GM19035 (cell line): ENCODE measurements at regions not wholly inside any gene's neighbourhood (a gene's known extent, or its start where the extent isn't known, plus 50 kb on each side); places are given as distances from the start of the nearest gene placed in this dataset.

Experiments used
- ATAC-seq: cut with Tn5 transposase; IDR thresholded peaks from one replicate; pipeline ENCODE4 v1.9.1; 2021; ENCODE audit not compliant: unreplicated experiment

DNA sequence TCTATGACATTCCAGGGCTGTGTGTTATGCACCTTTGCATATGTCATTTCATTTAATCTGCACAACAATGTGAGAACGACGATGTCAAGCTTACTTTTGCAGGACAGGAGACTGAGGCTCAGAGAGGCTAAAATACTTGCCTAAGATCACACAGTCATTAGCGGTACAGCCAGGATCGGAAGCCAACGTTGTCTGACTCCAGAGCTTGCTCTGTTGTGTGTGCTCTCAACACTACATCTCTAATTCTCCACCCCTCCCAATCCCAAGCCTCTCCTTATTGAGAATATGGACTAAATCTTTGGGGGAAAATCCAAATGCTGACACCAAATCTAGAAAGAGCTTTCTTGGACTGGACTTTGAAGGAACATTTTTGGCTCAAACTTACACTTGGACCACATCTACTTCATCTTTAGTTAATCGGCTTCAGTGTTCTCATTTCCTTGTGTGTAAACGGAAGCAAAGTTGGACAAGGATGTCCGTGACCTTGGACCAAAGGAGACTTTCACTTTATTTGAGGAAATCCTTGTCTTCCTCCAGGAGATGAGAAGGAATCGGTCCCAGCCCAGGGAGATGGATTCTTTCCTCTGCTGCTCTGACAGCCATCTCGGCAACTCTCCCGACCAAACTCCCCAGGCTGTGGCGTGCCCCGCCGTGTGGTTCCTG is 242.4 kb downstream of the LPIN1 start:
- no peak for ATAC-seq

DNA sequence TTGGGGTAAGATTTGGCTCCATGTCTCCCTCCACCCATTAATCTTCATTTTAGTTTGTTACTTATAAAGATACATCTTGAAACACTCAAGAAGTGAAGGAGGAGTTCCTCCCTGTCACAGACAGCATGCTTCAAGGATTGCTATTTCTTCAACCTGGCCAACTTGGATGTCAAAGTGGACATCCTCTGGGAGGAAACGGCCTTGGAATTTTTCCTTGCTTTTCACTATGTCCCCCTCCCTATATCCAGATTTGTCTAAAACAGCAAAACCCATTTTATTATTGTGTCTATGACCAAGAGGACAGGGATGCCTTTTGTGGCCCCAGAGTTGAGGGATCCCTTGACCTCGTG is 242.9 kb downstream of the LPIN1 start:
- no peak for ATAC-seq

DNA sequence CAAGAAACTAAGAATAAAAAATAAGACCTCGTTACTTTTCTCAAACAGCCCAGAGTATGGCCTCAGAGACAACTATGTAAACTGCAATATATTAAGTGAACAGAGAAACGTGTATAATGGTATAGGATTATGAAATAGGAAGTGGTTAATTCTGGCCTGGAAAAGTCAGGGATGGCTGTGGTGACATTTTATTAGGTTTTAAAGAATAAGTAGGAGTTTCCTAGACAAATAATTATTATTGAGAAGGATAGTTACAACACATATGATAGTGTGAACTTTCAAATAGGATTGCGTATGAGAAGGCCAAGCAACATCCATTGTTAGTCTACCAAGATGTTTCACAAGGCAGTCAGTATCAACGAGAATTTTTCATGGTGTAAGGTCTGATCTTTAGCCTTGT is 244.1 kb downstream of the LPIN1 start:
- no peak for ATAC-seq

DNA sequence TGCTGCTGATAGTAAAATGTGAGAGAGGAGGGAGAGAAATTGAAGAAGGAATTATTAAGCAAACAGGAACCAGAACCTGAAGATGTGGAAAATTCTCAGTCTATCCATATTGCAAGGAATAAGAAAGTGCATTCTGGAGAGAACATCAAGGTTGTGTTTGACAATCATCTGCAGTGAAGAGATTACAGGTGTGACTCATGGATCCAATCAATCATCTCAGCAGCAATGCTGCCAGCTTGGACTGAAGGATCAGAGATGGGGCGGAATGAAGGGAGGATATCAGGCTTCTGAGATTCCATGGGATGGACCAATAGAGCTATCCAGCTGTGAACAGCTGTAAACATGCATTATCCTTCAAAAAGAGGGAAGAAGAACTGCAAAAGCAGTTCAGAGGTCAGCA is 247.3 kb downstream of the LPIN1 start:
- no peak for ATAC-seq

DNA sequence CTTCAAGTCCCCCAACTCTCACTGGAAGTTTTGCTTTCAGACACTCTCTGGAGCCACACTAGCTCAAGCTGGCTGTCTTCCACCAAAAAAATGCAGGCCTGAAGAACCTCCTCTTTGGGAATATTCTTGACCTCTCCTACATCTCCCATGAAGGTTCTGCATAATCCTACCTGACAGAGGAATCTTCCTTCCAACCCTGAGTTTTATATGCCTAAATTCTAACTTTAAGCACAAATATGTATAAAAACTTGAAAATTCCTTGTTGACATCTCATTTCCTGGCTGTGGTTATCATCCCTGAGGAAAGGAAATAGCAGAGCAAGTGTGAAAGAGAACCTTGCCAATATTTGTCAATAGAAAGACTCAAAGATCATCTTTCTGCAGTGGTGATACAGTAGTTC is 249.0 kb downstream of the LPIN1 start:
- no peak for ATAC-seq

DNA sequence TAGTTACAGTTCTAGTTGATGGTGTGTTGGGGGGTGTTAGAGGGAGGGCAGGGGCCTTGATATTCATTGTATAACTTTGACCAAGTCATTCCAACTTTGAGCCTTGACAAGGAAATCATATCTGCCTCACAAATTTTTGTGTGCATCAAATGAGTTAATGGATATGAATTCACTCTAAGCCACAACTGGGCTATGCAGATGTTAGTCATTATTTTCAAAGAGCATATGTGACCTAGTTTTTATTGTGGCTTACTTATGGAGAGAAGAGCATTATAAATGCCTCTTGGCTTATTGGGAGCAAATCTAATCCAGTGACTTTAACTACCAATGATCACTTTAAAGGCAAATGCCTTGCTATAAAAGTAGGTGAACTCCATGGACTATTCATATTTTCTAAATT is 250.2 kb downstream of the LPIN1 start:
- ATAC-seq = no peak

DNA sequence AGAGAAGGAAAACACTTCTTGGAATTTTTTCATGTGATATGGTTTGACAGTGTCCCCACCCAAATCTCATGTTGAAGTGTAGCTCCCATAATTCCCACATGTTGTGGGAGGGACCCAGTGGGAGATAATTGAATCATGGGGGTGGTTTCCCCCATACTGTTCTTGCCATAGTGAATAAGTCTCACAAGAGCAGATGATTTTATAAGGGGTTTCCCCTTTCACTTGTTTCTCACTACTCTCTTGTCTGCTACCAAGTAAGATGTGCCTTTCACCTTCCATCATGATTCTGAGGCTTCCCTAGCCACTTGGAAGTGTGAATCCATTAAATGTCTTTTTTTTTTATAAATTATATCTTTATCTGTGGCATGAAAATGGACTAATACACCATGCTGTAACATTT is 250.7 kb downstream of the LPIN1 start:
- ATAC-seq = no peak

DNA sequence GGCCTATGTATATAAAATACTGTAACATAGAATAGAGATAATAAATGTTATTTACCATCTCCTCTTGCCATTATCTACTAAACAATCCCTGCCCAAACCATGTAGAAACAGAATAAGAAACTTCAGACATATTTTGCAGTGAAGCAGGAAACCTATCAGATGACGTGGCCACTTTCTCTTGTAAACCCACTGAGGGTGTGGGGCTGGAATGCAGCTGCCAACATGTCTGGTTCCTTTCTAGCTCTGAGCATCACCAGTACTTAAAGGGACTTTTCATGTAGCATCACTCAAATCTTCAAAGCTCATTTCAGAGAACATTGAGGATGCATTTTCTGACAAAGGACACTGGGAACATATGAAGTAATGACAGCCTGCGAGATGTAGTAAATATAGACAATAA is 251.8 kb downstream of the LPIN1 start:
- ATAC-seq = no peak

DNA sequence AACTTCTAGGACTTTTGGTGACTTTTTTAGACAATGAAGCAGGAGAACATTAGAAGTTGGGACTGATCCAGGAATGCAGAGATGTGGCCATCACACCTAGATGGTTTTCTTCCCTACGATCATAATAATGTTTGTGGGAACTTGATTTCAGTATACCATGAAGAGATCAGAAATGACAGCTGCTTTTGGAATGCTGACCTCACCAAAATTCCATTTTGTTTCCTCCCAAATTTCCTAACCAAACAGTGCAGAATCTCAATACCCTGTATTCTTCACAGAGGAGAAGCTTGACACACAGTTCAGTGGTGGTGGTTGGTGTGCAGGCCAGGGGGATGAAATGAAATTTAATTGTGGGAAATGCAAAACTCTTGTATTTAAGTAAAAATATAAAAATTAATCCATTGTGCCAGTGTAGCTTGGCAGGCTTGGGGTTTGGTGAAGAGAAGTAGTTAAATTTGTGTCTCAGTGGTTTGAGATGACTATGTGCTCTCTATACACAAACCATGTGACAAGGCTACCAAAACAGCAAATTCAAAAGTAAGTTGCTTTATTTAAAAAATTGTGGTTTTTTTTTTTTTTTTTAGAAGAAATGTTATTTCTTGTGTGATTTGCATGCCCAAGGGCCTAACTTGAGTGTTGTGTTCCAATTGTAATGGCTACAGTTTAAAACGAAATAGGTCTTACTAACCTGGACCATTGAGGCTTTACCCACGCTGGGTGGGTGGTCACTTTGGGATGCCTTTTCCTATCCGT is 252.4 kb downstream of the LPIN1 start:
- no peak for ATAC-seq

DNA sequence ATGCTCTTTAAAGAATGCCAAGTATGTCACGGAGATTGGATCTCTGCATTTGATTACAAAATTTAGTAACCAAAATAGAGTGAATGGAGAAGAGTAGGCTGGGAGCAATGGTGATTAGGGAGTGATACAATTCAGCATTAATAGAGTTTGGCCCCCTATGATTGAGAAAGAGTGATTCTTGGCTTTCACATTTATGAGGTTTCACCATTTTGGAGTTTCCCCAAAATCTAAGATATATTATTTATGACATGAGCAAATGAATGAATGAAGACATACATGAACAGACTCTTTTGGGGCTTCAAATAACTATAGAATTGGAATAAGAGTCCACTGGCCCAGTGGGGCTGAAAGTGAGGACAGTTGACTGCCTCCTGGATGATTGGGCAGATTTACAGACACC is 255.2 kb downstream of the LPIN1 start:
- no peak for ATAC-seq

DNA sequence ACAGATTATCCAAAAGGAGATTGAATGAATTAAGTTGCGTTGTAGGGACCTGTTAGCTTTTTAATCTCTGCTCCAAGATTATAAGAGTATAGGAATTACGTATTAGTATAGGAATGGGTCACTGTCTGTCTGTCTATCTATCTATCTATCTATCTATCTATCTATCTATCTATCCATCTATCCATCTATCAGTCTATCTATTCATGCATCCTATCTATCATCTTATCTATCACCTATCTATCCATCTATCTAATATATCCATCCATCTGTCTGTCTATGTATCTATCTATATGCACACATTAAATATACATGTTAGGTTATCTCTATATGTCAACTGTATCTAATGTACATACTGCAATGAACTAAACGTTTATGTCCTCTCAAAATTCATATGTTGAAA is 255.8 kb downstream of the LPIN1 start:
- ATAC-seq = no peak

DNA sequence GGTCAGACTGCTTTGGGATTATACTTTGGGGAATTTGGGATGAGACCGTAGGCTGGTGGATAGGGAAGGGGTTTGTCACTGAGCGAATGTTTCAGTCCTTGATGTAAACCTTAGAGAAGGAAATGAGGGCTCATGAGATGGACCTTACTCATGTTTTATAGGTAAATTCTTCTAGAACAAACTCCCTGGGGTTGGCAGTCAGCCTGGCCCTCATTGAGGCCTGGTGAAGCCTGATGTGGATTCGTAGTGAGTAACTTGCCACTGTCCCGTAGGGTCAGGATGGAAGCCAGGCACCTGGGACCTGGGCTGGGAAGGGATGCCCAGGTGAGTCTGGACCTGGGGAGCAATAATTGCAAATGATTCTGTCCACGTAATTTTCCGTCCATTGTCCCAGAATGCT is 258.3 kb downstream of the LPIN1 start:
- ATAC-seq = no peak

DNA sequence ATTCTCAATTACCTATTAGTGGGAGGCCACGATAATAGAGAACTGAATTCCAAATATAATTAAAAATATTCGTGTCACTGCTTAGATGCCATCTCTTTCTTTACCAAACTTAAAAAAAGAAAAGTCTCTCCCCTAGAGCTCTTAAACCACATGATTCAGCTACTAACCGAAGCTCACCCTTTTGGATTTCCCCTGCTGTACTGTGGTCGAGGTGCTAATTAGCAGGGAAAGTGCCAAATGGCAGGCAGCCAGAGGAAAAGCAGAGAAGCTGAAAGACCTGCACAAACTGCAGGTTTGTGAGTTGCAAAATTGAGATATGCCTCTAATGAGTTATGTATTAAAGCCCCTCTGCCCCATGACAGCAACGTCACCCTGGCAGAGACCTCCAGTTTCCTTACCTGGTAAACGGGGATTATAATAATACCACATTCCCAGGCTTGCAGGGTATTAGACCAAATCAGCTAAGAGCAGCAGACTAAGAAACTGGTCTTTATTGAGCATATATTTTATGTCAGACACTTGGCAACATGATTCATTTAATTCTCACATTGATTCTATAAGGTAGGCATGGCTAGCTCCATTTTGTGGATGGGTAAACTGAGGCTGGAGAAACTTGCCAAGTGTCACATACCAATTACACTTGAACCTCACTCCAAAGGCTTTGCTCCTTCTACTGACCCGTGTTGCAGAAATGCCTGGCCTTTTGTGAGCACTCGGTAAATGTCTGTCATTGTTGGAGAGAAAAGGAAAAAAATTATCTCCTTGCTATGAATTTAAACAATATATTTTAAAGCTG is 259.7 kb downstream of the LPIN1 start:
- peak; percentile 83 for ATAC-seq

DNA sequence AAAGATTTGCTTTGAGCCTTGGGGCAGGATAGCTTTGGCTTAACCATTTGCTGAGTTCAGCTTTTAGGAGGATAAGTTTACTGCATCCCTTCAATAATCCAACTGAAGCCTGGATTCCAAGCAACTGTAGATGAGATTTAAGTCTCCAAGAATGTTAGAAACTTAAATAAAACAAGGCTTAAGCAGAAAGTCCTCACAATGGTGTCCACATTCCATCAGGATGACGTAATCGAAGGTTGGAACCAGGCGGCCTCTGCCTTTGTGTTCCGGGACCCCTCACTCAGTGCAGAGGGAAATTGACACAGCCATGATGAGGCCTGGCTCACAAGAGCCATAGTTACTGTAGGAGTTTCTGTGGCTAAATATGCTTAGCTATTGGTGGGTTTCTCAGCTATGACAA is 260.4 kb downstream of the LPIN1 start:
- no peak for ATAC-seq

DNA sequence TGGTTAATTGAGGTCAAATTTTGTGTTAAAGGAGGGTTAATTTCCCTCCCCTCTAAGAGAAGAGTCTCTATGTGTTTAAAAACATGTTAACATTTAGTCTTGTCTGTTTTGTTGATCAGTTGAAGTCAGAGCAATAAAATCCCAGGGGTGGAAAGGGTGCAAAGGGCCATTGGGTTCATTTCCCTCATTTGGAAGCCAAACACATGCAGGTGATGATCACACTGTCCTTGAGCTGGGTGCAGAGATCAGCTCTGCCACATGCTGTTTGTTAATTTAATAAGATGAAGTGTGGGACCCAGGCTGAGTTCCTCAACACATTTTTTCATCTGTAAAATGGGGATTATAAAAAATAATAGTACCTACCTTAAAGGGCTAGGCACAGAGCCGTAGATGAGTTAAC is 260.9 kb downstream of the LPIN1 start:
- no peak for ATAC-seq

DNA sequence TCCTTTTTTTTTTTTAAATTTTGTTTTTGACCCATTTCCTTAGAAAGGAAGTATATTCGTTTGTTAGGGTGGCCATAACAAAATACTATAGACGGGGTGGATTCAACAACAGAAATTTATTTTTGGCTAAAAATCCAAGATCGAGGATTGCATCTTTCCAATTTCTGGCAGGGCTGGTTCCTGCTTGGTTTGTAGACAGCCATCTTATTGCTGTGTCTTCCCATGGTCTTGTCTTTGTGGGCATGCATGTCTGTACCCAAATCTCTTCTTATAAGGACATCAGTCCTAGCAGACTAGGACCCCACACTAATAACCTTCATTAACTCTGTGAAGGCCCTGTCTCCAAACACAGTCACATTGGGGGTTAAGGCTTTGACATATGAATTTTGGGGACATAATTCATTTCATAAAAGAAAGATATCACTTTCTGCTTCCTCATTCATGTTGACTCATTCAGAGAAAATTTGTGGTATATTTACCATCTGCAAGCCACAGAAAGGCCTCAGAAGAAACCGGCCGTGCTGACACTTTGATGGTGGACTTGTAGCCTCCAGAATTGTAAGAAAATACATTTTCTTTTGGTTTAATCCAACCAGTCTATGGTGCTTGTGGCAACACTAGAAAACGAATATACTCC is 262.1 kb downstream of the LPIN1 start:
- peak; percentile 82 for ATAC-seq

DNA sequence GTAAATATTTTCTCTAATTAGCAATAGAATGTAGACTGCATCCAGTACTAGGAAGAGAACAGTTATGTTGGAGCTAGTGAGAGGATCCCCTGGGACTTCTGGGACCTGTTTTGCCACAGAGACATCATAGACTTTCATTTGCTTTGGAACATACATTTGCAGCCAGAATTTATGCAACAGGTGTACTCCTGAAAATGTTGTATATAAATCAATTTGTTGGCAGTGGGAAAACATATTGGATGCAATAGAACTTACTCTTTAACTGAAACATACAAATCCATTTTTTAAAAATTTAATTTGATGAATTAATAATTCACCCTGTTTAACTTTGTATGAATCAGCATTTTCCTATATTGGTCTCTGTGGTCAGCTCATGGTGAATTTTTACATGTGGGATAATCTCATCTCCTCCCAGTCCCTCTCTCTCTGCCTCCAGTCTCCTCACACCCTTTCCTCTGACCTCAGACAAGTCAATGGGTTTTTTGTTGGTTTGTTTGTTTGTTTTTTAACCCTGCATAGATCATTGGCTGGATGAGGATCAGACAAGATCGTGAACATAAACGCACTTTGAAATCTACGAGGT is 263.0 kb downstream of the LPIN1 start:
- no peak for ATAC-seq

DNA sequence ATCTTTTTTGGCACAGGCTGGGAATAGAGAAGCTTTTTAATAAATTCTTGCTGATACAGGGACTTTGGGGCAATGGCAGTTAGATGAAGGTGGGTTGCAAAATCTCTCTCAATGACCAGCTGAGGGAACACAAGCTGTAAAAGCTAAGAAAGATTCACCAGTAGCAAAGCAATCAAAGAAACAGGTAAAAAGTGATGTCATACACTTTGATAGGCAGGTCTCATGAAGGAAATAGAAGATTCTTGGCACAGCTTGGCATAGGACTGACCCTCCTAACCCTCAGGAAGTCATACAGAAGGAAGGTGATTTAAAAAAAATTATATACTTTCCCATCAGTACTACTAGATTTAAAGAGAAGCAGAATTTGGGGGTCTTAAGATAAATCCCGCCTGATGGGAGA is 263.6 kb downstream of the LPIN1 start:
- ATAC-seq = no peak

DNA sequence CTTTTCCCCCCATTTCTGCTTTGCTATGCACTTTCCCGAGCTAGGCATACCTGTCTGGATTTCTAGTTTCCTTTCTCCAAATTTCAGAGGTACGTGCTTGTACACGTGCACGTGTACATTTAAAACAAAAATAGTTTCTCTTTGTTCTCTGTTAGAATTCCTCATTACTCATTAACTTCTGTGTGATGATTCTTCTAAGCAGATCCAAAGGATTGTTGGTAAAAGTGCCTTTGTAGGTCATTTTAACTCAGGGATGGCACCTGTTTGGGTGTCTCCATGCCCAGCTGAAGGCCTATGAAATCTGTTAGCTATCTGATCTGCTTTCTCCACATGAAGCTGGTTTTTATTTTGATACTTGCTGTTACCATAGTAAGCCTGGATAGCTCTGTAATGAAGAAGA is 264.3 kb downstream of the LPIN1 start:
- ATAC-seq = no peak

DNA sequence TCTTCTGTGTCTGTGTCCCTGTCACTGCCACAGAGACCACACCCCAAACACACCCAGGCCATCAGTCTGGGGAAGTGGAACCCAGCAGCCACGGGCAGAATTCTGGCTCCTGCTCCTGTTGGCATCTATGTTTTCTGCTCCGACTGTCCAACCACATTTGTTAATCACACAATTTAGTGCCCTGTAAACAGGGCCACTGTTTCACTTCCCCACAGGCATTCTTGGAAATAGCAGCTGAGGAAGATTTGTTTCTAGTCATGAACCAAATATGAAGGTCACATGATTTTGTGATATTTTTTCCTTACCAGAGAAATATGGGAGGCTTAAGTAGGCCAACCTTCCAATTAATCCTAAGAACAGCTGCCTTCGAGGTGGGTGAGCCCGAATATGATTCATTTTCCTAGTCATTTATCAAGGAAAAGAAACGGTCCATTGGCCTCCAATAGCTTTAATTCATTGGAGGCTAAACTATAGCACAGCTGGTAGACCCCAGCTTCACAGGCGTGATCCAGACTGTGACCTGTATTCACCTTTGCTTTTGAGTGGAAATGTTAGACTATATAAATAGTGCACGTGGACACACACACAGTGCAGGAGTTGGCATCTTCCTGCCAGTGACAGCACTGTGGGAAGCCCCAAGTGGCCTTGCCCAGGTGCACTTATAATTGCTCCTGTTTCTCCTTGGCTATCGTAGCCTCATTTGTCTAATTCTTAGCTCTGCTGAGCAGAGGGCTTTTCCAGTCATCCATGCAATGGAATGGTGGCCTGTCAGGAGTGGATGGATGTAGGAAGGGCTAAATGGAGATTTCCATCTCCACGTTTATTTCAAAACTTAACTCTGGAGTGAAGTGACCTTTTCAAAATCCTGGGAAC is 267.9 kb downstream of the LPIN1 start:
- ATAC-seq = no peak
